ENCODE measurements at regions not wholly inside any gene's neighbourhood (a gene's known extent, or its start where the extent isn't known, plus 50 kb on each side); places are given as distances from the start of the nearest gene placed in this dataset.

GRCh38 chr15:96093063-96093462, 237.4 kb upstream of the NR2F2 start:
- DNase-seq: no peak

GRCh38 chr15:96097661-96098060, 232.8 kb upstream of the NR2F2 start:
- DNase-seq: no peak

- no peak for DNase-seq
Observed at GRCh38 chr15:96102631-96103030, 227.9 kb upstream of the NR2F2 start.

- DNase-seq: no peak
Observed at GRCh38 chr15:96106181-96106580, 224.3 kb upstream of the NR2F2 start.

GRCh38 chr15:96106628-96107027, 223.9 kb upstream of the NR2F2 start:
- no peak for DNase-seq

- no peak for DNase-seq
Observed at GRCh38 chr15:96107916-96108315, 222.6 kb upstream of the NR2F2 start.

GRCh38 chr15:96108405-96108804, 222.1 kb upstream of the NR2F2 start:
- DNase-seq: no peak

- no peak for DNase-seq
Observed at GRCh38 chr15:96109820-96110219, 220.7 kb upstream of the NR2F2 start.

- DNase-seq: no peak
Observed at GRCh38 chr15:96112018-96112417, 218.5 kb upstream of the NR2F2 start.

- no peak for DNase-seq
Observed at GRCh38 chr15:96115642-96116041, 214.9 kb upstream of the NR2F2 start.

- DNase-seq: no peak
Observed at GRCh38 chr15:96117270-96117669, 213.2 kb upstream of the NR2F2 start.

- DNase-seq: no peak
Observed at GRCh38 chr15:96119734-96120133, 210.8 kb upstream of the NR2F2 start.

- no peak for DNase-seq
Observed at GRCh38 chr15:96121086-96121920, 209.2 kb upstream of the NR2F2 start.

- DNase-seq: no peak
Observed at GRCh38 chr15:96122077-96123027, 208.1 kb upstream of the NR2F2 start.

GRCh38 chr15:96123028-96123400, 207.5 kb upstream of the NR2F2 start:
- no peak for DNase-seq

- no peak for DNase-seq
Observed at GRCh38 chr15:96123630-96124187, 206.8 kb upstream of the NR2F2 start.

- DNase-seq: no peak
Observed at GRCh38 chr15:96124436-96124835, 206.1 kb upstream of the NR2F2 start.

GRCh38 chr15:96125721-96126415, 204.6 kb upstream of the NR2F2 start:
- DNase-seq: no peak

GRCh38 chr15:96126859-96127258, 203.6 kb upstream of the NR2F2 start:
- DNase-seq: no peak

- no peak for DNase-seq
Observed at GRCh38 chr15:96130734-96131133, 199.8 kb upstream of the NR2F2 start.

GRCh38 chr15:96132126-96132525, 198.4 kb upstream of the NR2F2 start:
- no peak for DNase-seq

- DNase-seq: no peak
Observed at GRCh38 chr15:96135166-96136093, 195.1 kb upstream of the NR2F2 start.

Data from amniotic stem cell (primary cell).